Right hindlimb (tissue), 1 donor: ENCODE measurements at regions not wholly inside any gene's neighbourhood (a gene's known extent, or its start where the extent isn't known, plus 50 kb on each side); places are given as distances from the start of the nearest gene placed in this dataset.

ENCODE experiments used
- DNase-seq: peaks from one replicate; pipeline ENCODE4 v3.0.0-alpha.2; 2018

DNA sequence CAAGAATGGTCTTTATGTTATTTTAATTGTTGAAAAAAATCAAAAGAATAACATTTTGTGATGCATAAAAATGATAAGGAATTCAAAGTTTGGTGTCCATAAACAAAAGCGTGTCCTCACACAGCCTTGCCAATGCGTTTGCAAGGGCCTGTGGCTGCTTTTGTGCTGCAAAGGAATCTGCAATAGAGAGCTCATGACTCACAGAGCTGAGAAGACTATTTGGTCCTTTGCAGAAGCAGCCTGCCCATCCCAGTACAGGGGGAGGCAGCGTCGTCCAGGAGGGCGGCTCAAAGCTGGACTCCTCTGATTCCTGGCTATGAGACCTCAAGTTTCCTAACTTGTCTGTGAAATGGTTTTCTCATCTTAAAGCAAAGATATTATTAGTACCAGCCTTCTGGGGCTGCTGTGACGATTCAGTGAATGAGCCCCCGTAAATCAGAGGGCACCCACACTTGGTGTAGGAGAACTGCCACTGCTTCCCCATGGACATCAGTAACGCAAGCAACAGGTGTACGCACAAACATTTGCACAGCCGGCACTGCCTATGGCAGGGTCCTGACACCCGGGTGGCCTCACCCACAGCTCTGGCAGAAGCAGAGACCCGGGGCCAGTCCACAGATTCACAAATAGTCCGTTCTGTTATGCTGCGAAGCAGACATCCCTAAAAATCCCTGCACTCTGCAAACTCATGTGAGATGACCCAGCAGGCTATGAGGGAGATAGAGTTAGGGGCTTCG, 70.6 kb upstream of the ASAP2 start:
- no peak for DNase-seq

- DNase-seq, result no peak
Measured at GRCh38 chr2:9127316-9127715, 79.3 kb upstream of the ASAP2 start.

DNA sequence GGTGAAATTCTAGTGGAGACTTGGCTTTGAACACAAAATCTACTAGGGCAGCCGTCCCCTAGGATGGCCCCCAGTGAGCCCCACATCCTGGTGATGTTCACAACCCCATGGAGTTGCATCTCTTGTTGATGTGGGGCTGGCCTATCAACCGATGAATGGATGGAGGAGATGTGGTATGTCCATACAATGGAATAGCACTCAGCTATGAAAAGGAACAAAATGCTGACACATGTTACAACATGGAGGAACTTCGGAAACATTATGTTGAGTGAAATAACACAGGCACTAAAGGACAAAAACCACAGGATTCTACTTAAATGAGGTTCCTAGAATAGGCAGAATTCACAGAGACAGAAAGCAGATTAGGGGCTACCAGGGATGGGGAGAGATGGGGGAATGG, 80.1 kb upstream of the ASAP2 start:
- DNase-seq, result no peak

GRCh38 chr2:9124231-9124741, 82.3 kb upstream of the ASAP2 start:
- no peak for DNase-seq

DNA sequence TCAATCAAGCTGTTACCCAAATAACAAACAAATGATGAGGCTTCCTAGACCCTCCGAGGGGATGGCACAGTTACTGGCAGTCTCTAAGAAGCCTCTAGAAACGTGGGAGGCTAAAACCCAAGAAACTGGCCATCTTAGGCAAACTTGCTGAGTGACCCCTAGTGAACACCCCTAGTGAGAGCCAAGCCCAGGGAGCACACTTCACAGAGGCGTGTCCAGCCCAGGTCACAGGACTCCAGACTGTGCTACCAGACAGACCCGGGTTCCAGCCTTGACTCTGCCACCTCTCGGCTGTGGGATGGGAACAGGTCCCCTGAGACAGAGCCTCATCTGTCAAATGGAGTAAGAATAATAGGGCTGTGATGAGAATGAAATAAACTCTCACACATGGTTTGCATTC, 83.5 kb upstream of the ASAP2 start:
- no peak for DNase-seq

DNA sequence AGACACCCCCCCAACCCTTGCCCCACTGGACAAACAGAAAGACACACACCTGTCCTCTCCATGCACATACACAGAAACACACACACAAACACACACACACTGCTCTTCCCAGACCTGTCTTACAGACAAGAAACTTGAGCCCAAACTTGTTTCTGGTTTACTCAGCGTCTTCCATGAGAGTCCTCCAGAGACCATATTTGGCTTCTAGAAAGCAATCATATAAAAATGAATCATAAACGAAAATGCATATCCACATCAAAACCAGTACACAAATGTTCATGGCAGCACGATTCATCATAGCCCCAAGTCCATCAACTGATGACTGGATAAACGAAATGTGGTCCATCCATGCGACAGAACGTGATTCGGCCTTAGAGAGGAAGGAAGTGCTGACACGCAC, 84.2 kb upstream of the ASAP2 start:
- no peak for DNase-seq

- DNase-seq, result no peak
Measured at GRCh38 chr2:9118383-9118960, 88.1 kb upstream of the ASAP2 start.

GRCh38 chr2:9115229-9115628, 91.4 kb upstream of the ASAP2 start:
- no peak for DNase-seq

- DNase-seq, result no peak
Measured at GRCh38 chr2:9114458-9114857, 92.2 kb upstream of the ASAP2 start.

- DNase-seq, result no peak
Measured at GRCh38 chr2:9113916-9114315, 92.7 kb upstream of the ASAP2 start.

DNA sequence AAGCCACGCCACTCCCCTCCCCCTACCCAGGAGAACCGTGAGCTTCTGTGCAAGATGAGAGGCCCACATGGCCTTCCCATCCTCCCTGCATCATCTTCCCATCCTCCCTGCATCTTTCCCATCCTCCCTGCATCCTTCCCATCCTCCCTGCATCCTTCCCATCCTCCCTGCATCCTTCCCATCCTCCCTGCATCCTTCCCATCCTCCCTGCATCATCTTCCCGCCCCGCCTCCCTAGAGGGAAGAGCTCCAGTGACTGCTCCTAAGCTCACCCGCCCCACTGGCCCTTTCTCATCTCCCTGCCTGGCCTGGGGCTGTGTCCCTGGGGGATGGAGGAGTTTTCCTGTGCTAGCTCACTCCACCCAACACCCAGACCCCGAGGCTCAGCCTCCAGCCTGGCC, 93.3 kb upstream of the ASAP2 start:
- no peak for DNase-seq

DNA sequence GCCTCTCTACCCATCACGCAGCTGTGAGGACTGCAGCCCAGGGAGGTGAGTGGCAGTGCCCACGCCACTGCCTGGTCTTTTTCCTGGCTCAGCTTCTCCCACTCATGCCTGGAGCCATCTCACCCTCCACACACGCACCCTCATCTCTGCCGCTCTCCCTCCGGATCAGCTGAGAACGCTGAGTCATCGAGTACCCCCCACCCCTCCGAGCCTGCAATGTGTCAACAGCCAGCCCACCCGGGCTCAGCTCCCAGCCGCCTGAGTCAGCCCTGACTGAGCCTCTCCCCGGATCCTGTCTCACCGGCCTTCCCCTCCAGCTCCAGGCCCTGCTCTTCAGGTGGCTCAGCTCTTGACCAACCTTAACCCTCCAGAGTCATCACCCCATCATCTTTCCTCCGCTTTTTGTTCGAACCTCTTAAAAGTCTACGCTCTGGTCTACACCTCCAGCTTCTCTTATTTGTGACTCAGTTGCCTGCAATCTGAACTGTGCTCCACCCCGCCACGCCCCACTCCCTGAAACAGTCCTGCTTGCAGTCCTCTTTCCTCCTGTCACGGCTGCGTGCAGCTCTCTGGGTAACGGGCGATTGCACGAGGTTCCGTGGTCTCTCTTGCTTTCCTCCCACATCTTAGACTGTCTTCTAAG, 94.4 kb upstream of the ASAP2 start:
- no peak for DNase-seq

GRCh38 chr2:9110893-9111569, 95.6 kb upstream of the ASAP2 start:
- DNase-seq, result no peak

- DNase-seq, result no peak
Measured at GRCh38 chr2:9110346-9110884, 96.2 kb upstream of the ASAP2 start.

- DNase-seq, result no peak
Measured at GRCh38 chr2:9109871-9110270, 96.7 kb upstream of the ASAP2 start.

DNA sequence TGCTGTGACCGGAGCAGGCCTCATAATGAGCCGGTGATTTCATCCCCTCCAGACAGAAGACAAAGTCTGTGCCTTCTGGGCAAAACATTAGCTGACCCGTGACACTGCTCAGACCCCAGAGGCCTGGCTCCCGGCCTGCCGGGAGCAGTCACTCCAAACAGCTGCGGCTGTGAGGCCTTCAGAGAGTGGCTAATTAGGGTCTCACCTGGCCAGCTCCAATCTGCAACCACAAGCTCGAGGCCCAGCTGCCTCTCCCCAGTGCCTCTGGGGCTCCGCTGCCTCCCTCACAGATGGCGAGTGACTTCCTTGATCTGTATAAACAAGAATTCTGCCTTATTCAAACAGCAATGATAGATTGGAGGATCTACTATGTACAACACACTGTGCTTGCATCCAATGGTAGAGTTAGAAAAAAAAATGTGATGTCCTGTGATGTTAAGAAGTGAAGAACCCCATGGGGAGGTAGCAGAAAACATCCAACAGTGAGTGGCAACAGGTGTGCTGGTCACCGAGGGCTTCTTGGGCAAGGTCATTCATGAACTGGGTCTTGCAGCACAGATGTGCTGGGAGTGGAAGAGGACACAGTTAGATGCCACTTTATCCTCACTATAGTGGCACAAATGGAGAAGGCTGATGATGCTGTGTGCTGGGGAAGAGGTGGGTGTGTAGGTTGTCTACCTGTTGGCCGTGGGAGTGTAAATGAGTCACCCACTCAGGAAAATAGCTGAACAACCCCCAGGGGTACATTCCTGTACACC, 98.2 kb upstream of the ASAP2 start:
- DNase-seq, result peak; percentile 44

GRCh38 chr2:9107168-9108025, 99.2 kb upstream of the ASAP2 start:
- no peak for DNase-seq

GRCh38 chr2:9106338-9107167, 100.1 kb upstream of the ASAP2 start:
- no peak for DNase-seq

DNA sequence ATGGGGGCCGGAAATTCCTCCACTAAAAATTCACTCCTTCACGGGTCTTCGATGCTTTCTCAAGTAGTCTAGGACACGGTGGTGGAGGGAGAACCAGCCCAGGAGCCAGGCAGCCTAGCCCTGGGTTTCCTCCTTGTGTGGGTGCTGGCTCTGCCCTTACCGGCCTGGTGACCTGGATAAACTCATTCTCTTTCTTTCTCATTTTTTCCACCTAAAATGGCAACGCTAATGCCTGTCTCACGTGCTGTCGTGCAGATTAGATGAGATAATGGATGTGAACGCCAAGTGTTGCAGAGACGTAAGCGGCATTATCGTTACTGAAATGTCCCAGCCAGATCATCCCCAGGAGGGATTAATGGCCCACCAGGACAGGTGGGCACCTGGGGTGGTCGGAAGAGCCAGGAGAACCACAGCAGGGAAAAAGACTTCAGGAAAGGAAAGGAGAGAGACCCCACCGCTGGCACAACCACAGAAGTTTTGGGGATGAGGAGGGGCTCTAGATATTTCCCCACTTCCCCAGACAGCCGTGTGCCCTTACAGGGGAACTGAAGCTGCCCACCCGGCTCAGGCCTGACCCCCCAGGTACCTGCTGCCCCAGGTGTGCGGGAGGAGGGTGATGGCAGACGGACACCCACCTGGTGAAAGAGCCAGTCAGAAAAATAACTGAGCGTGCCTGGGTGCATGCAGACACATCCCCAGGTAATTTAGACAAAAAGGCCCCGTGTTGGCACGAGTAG, 100.8 kb upstream of the ASAP2 start:
- no peak for DNase-seq
